T-helper 2 cell (primary cell): ENCODE measurements at regions not wholly inside any gene's neighbourhood (a gene's known extent, or its start where the extent isn't known, plus 50 kb on each side); places are given as distances from the start of the nearest gene placed in this dataset.
A peak's percentile ranks its signal among the peaks of the same experiment; 100 is the strongest.

Source experiments
- DNase-seq, 5 experiments: peaks; one replicate each; pipeline versions ENCODE4 v3.0.0 to v3.0.0-alpha.2; 2012 to 2022

GRCh38 chr7:45359250-45359649, 201.7 kb downstream of the RAMP3 start:
- no peak for DNase-seq

DNA sequence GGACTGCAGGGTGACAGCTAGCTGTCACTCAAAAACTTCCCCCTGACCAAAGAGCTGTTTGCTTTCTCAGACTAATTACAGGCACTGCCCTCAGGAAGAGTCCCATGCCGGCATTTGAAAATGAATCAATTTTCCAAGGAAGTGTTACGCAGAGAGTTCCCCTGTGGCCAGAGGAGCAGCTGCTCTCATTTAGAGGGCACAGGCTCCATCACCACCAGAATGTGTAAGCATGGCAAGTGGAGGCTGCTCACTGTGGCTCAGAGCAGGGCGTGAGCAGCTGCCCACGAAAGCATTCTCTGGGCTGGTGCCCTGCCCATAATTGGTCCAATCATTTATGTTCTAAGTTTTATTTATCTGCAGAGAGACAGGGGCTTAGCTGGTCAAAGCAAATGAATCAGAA, 202.2 kb downstream of the RAMP3 start:
- no peak for DNase-seq

DNA sequence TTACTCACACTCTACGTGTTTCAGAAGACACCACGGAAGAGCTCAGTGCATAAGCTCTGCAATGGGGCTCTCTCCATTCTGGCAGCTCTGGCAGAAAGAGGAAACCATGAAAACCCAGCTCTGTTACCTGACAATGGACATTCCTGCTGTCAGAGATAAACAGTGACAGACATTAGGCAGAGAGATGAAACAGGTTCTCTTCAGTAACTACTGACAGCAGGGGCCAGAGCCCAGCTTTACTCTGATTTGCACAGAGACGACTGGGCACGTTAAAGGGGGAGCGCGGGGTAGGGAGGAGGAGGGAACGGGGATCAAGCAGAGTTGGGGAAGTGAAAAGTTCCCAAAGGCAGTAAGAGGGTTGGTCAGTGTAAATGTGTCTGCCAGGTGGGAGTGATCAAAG, 206.1 kb downstream of the RAMP3 start:
- DNase-seq, result no peak

DNA sequence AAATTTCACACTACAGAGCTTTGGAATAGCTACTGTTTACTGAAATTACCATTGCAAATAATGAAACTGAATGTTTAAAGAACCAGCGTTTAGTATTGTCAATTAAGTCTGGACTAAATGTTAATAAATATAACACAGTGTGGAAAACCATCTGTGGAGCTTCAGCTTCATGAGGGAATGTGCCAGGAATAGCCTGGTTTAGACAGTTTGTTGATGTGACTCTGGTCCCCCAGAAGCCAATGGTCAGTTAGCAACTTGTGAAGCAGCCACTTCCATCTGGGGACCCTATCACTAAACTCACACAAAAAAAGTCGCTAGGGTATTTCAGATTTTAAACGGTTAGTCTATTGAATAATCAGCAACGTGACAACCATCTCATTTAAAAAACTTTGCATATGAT, 207.8 kb downstream of the RAMP3 start:
- no peak for DNase-seq

DNA sequence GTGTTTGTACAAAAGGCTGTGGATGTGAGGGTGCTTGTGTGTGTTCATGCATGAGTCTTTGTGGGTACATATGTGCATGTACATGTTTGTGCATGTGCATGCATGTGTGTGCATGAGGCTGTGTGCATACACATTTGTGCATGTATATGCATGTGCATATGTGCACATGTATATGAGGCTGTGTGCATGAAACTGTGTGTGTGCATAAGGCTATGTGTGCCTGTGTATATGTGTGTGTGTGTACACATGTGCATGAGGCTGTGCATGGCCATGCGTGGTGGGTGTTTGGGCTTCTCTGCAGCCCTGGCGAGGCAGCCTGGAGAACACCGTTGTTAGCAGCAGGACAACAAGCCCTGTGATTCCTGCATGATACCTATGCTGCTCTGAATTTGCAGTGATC, 207.7 kb upstream of the ADCY1 start:
- no peak for DNase-seq

DNA sequence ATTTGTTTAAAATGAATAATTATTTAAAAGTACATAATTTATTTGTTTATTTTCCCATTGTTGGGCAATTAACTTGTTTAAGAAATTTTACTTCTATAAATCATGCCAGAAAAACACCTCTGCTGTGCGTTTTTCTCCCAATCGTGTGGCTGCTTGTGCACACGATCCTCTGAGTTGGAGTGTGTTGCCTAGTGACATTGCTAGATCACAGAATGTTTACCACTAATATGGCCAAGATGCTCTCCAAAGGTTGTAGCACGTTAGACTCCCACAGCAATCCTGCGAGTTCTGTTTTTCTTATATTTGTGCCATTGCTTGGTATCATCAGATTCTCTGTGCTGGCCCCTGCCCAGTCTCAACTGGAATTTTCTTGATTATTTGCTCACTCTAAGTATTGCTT, 207.1 kb upstream of the ADCY1 start:
- DNase-seq, result no peak

GRCh38 chr7:45368129-45368807, 205.9 kb upstream of the ADCY1 start:
- no peak for DNase-seq

DNA sequence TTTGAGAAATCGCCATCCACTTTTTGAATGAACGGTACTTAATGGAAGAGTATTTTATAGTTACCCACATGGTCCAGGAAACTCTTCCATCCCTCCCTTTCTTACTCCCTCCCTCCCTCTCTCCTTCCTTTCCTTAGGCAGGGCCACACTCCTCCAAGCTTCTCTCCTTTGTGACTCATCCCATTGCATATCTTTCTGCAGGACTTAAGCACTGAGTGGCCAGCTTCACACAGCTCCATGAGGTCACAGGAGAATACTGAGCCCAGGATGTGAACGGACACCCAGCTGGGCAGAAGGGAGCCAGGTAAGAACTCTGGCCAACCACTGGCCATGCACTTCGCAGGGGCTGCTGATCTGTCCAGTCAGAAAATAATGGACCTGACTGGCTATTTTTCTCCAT, 189.7 kb upstream of the ADCY1 start:
- DNase-seq, result no peak

- no peak for DNase-seq
These were observed 186.3 kb upstream of the ADCY1 start for GRCh38 chr7:45387837-45388236.

DNA sequence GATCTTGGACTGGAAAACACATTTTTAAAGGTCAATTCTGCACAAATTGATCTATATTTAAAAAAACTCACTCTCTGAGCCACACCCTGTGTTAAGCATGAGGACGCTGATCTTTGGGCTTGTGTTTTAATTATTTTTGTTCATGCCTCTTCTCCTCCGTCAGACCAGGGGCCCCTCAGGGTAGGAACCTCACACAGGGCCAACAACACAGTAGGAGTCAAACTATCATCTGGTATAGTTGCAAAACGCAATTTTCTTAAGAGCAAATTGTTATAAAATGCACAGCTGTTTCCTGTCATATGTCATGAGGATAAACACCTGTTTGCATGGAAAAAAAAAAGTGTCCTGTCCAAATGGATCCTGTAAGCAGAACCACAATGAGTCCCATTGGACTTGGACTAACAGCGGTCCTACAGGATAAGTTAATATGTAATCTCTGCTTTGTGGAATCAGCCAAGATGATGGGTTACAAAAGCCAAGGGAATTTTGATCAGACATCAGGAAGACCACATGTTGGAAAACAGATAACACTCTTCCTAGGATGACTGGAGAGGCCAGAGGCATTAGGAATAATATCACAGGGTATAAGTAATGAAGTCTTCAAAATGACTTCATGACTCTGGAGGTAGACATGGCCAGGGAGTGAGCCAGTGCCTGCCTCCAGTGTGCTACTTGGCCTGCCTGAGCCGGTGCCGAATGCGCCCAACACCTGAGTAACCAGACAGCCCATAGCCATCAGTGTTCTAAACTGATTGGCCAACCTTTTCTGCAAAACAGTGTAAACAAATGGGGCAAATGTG, 184.9 kb upstream of the ADCY1 start:
- DNase-seq, result no peak

GRCh38 chr7:45390180-45390579, 184.0 kb upstream of the ADCY1 start:
- DNase-seq, result no peak

DNA sequence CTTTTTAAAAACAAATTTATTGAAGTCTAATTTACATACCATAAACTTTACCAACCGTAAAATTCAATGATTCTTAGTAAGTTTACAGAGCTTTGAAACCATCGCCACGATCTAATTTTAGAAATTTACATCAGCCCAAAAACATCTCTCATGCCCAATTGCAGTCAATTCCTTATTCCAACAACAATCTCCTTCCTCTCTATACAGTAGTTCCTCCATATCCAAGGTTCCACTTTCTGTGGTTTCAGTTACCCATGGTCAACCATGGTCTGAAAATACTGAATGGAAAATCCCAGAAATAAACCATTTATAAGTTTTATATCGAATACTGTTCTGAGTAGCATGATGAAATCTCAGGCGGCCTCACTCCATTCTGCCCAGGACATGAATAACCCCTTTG, 183.4 kb upstream of the ADCY1 start:
- DNase-seq, result no peak

- no peak for DNase-seq
These were observed 182.3 kb upstream of the ADCY1 start for GRCh38 chr7:45391618-45392451.

DNA sequence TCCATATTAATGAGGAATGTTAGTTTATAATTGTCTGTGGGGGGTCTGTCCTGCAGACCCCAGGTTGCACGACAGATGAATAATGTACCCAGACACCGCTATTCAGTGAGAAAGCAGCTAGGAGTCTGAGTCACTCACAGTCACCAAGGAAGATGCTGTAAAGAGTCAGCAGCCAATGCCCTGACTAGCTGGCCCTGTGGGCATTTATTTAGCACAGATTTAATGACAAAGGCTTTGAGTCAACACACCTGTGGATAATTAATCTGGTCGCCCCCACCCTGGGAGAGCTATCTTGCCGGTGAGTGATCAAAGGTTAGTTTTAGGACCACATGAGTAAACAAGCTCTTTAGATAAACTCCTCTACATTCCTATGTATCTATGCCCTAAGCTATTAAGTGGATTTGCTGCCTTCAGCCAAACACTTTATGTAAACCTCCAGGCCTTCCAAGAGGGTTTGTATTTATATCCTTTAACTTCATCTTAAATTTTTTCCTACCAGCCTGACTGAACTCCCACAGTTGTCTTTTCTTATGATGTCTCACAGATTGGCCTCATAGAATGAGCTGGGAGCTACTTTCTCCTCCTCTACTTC, 180.0 kb upstream of the ADCY1 start:
- DNase-seq, result no peak

DNA sequence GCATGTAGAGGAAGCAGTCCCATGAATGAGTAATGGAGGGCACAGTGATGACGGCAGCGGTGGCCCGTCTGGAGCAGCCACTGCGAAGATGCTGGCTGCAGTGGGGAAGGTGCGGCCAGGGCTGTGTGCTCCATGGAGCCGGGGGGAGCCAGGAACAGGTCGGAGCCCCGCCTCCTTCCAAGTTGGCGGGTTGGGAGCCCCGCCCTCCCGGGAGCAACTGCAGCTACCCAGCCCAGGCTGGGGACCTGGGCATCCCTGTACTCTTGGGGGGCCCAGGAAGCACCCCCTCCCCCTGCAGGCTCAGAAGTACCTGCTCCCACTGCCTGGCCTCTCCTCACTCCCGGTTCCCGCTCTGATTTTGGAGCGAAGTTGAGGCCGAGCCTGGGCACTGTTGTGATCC, 175.1 kb upstream of the ADCY1 start:
- DNase-seq, result no peak

GRCh38 chr7:45400680-45401079, 173.5 kb upstream of the ADCY1 start:
- DNase-seq, result no peak

DNA sequence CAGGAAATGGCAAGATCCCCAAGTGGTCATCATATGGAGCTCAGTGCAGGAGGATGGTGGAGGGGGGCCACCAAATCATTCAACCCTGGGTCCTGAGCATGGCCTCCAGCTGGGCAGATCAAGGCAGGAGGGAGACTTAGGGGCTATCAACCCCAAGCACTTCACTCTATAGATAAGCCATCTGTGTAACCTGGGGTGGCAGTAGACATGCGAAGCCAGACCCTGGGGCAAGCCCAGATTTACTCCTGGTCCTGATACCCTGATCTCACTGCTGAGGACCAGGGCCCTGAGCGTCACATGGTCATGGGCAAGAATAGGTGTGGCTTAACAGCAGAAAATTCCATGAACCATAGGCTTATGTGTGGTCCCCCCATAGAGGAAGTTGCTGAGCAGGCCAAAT, 173.0 kb upstream of the ADCY1 start:
- DNase-seq, result no peak

- no peak for DNase-seq
These were observed 172.3 kb upstream of the ADCY1 start for GRCh38 chr7:45401851-45402250.

DNA sequence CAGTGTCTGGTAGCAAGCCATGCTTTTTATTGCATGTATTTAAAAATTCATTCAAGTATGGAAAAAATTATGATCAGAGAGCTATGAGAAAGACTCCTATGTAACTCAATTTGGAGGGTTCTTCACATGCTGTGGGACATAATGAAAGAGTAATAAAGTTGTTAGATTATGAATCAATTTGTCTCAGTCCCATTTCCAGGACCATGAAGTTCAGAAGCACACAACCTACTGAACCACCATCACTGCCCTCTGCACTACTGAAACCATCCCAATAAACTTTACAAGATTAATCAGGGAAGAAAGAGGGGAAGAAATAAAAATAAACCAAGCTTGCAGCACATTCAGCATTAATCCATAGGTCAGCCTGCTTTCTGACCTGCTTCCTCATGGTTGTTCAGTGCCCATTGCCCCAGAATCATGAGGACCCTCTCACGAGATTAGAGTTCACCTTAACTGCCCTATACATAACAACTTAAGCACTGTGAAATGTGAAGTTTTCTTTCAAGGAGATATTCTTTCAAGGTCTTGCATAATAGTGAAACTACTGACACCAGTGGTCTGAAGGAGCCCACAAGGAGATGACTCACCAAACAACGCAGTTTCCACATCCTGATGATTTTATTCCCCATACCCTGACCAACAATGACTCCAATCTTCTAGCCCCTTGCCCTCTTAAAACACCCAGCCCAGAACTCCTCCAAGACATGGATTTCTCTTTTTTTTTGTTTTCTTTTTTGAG, 171.5 kb upstream of the ADCY1 start:
- peak in 1 of 5 experiments; percentile 38 for DNase-seq

- DNase-seq, result no peak
These were observed 169.5 kb upstream of the ADCY1 start for GRCh38 chr7:45404622-45405021.

DNA sequence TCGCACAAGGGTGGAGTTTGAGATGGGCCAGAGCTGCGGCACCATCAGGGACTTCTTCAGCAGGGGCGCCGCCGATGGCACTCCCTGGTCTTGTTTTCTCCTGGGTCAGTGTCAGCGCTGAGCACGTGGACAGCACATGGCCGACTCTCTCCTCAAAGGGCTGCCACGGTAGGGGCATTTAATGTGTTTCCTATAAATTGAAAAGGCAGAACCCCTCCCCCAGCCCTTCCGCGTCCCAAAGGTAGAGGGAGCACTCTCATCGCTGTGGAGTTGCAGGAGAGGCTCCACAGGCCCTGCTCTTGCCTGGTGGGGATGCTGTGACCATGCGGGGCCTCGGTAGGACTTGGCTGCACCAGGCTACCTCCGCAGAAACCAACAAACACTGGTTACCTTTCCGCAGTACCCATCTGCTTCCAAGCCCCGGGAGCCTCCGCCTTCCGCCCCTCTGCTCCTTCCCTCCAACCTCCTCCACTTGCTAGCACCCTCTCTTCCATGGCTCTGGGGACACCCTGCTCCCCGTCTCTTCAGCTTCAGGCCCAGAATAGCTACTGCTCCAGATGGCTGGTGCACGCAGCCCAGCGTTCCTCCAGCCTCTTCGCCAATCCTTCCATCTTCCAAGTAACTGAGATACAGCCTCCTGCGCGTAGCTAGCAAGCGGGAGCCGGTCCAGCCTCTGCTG, 166.3 kb upstream of the ADCY1 start:
- no peak for DNase-seq

DNA sequence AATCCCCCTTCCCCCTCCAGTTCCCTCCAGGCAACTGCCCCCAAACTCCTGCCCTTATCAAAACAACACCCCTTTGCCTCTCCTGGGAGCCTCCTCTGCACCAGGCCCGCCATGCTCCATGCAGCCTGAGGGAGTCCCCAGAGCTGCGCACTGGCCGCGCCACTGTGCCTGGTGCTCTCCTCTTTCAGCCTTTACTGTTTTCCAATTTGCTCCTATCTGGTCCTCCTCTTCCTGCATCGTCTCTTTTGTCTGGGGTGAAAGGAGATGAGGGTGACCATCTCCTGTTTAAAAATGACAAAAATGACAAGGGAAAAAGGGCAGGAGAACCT, 165.8 kb upstream of the ADCY1 start:
- no peak for DNase-seq
